ENCODE measurements at regions not wholly inside any gene's neighbourhood (a gene's known extent, or its start where the extent isn't known, plus 50 kb on each side); places are given as distances from the start of the nearest gene placed in this dataset.

DNA sequence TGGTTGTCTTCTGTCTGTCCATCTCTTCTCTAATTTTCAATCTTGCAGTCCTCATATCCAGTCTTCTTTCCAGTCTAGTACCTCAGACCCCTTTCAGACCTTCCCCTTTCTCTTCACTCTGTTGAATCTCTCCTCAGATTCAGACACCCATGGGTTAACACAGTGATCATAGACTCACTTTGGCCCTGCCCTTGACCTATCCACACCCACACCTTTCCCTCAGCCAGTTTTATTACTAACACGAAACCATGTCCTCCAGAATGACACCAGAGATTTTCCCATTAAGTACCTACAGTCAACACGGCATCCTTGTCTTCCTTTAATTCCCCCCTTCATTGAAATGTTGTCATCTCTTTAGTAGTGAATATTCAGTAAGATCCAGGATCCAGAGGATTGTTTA is 74.5 kb upstream of the UBE2E2 start:
- Mint-ChIP-seq H3K27me3 (ENCODE audit: unreplicated experiment) (no peaks in the 10 kb centered on the region), H3K36me3 (ENCODE audit: low read depth, unreplicated experiment) (no peaks in the 10 kb centered on the region), H3K4me3 (ENCODE audit: unreplicated experiment) (no peak overlapping the region), H3K27ac (ENCODE audit: unreplicated experiment) (no peak overlapping the region), H3K9me3 (ENCODE audit: unreplicated experiment) (no peaks in the 10 kb centered on the region), H3K4me1 (ENCODE audit: unreplicated experiment) (no peaks in the 10 kb centered on the region)
- TF ChIP-seq, protein P1, sequence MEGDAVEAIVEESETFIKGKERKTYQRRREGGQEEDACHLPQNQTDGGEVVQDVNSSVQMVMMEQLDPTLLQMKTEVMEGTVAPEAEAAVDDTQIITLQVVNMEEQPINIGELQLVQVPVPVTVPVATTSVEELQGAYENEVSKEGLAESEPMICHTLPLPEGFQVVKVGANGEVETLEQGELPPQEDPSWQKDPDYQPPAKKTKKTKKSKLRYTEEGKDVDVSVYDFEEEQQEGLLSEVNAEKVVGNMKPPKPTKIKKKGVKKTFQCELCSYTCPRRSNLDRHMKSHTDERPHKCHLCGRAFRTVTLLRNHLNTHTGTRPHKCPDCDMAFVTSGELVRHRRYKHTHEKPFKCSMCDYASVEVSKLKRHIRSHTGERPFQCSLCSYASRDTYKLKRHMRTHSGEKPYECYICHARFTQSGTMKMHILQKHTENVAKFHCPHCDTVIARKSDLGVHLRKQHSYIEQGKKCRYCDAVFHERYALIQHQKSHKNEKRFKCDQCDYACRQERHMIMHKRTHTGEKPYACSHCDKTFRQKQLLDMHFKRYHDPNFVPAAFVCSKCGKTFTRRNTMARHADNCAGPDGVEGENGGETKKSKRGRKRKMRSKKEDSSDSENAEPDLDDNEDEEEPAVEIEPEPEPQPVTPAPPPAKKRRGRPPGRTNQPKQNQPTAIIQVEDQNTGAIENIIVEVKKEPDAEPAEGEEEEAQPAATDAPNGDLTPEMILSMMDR (IDR thresholded peaks at IDR 0.05; ENCODE audit: unreplicated experiment), result no peak
- DNase-seq (ENCODE audit: low spot score), result no peak

GRCh38 chr3:23129117-23129516 is 74.0 kb upstream of the UBE2E2 start:
- Mint-ChIP-seq H3K27ac (ENCODE audit: unreplicated experiment) (no peak overlapping the region), H3K9me3 (ENCODE audit: unreplicated experiment) (no peaks in the 10 kb centered on the region), H3K4me1 (ENCODE audit: unreplicated experiment) (no peaks in the 10 kb centered on the region), H3K27me3 (ENCODE audit: unreplicated experiment) (no peaks in the 10 kb centered on the region), H3K4me3 (ENCODE audit: unreplicated experiment) (no peak overlapping the region), H3K36me3 (ENCODE audit: low read depth, unreplicated experiment) (no peaks in the 10 kb centered on the region)
- no peak for DNase-seq (ENCODE audit: low spot score)
- TF ChIP-seq, protein P1 (IDR thresholded peaks at IDR 0.05; ENCODE audit: unreplicated experiment), result no peak

- TF ChIP-seq, protein P1 (IDR thresholded peaks at IDR 0.05; ENCODE audit: unreplicated experiment), result no peak
- Mint-ChIP-seq H3K27ac (ENCODE audit: unreplicated experiment) (no peak overlapping the region), H3K36me3 (ENCODE audit: low read depth, unreplicated experiment) (no peaks in the 10 kb centered on the region), H3K4me3 (ENCODE audit: unreplicated experiment) (no peak overlapping the region), H3K9me3 (ENCODE audit: unreplicated experiment) (no peaks in the 10 kb centered on the region), H3K27me3 (ENCODE audit: unreplicated experiment) (no peaks in the 10 kb centered on the region), H3K4me1 (ENCODE audit: unreplicated experiment) (no peaks in the 10 kb centered on the region)
- DNase-seq (ENCODE audit: low spot score), result no peak
Observed at GRCh38 chr3:23129817-23130216, 73.3 kb upstream of the UBE2E2 start.

DNA sequence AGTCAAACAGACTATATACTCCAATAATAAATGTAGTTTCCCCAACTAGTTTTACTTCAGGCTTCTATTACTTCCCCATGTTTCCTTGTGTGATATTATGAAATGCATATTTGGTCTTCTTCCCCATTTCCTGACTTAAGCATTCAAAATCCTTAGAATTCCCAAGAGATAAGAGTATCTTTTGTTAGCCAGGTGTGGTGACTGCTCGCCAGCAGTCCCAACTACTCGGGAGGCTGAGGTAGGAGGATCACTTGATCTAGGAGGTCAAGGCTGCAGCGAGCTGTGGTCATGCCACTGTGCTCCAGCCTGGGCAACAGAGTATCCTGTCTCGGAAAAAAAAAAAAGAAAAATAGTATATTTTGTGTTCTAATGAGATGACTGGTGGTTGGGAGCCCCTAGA is 72.7 kb upstream of the UBE2E2 start:
- Mint-ChIP-seq H3K36me3 (ENCODE audit: low read depth, unreplicated experiment) (no peaks in the 10 kb centered on the region), H3K27ac (ENCODE audit: unreplicated experiment) (no peak overlapping the region), H3K9me3 (ENCODE audit: unreplicated experiment) (no peaks in the 10 kb centered on the region), H3K4me3 (ENCODE audit: unreplicated experiment) (no peak overlapping the region), H3K4me1 (ENCODE audit: unreplicated experiment) (no peaks in the 10 kb centered on the region), H3K27me3 (ENCODE audit: unreplicated experiment) (no peaks in the 10 kb centered on the region)
- no peak for DNase-seq (ENCODE audit: low spot score)
- TF ChIP-seq, protein P1 (IDR thresholded peaks at IDR 0.05; ENCODE audit: unreplicated experiment), result no peak

DNA sequence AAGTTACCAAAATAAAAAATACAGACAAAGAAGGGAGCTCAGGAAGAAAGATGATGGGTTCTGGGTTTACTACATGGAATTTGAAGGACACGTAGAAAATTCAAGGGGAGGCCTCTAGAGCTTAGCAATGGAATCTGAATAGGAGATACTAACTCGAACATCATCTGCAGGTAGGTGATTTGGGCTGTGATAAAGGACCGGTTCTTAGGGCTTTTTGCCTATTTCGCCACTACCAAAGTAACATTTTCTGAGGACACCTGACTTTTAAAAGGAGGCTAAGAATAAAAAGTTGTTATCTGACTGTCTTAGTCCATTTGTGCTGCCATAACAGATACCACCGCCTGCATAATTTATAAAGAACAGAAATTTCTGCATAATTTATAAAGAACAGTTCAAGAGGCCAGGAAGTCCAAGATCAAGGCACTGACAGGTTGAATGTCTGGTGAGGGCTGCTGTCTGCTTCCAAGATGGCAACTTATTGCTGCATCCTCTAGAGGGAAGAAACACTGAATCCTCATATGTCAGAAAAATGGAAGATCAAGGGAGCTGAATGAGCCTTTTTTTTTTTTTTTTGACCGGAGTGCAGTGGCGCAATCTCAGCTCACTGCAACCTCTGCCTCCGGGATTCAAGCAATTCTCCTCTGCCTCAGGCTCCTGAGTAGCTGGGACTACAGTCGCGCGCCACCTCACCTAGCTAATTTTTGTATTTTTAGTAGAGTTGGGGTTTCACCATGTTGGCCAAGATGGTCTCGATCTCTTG is 67.9 kb upstream of the UBE2E2 start:
- H3K36me3 Mint-ChIP-seq (ENCODE audit: low read depth, unreplicated experiment), result no peaks in the 10 kb centered on the region
- DNase-seq (ENCODE audit: low spot score), result no peak
- TF ChIP-seq, protein P1 (IDR thresholded peaks at IDR 0.05; ENCODE audit: unreplicated experiment), result no peak
- H3K27ac Mint-ChIP-seq (ENCODE audit: unreplicated experiment), result no peak overlapping the region
- no peaks in the 10 kb centered on the region for H3K4me1 Mint-ChIP-seq (ENCODE audit: unreplicated experiment)
- no peaks in the 10 kb centered on the region for H3K9me3 Mint-ChIP-seq (ENCODE audit: unreplicated experiment)
- H3K27me3 Mint-ChIP-seq (ENCODE audit: unreplicated experiment), result peaks cover 3% of the 10 kb centered on the region
- H3K4me3 Mint-ChIP-seq (ENCODE audit: unreplicated experiment), result no peak overlapping the region

All from endothelial cell (in vitro differentiated cells).